Endothelial cell of umbilical vein (primary cell): ENCODE measurements at regions not wholly inside any gene's neighbourhood (a gene's known extent, or its start where the extent isn't known, plus 50 kb on each side); places are given as distances from the start of the nearest gene placed in this dataset.

ENCODE experiments used
- BruUV-seq: library from RNA; stranded (reverse); fragments of 400-500 nt; replicated peaks from 2 replicates; lab custom pipeline; 2021; lab: Mats Ljungman, UMichigan
- CTCF ChIA-PET: fragments of 300-600, 350-600 bp; sonication (Branson Sonifier 250); formaldehyde crosslinking; loops from one replicate; lab custom pipeline; 2021; ENCODE audit warnings: antibody characterized with exemption, inconsistent platforms; lab: Charles Lee
- POLR2A ChIA-PET: fragments of 300-600, 350-600 bp; sonication (Branson Sonifier 250); formaldehyde crosslinking; loops from one replicate; lab custom pipeline; 2021; ENCODE audit warnings: antibody characterized with exemption, inconsistent platforms; lab: Charles Lee
- DNase-seq: peaks from one replicate; pipeline ENCODE4 v3.0.0-alpha.2; 2011; ENCODE audit warnings: low read depth, low spot score
- FAIRE-seq: peaks from 2 replicates; lab custom pipeline; 2011; peaks lifted over from hg19 to GRCh38; lab: Jason Lieb, UNC
- H2AFZ ChIP-seq: 2 replicates; pipeline ENCODE4 v1.6.0; 2012; ENCODE audit warnings: low read depth, low read length, control low read depth, inconsistent platforms
- H3K27ac ChIP-seq: 2 replicates; pipeline ENCODE4 v1.5.1; 2011; ENCODE audit warnings: low read depth, mild to moderate bottlenecking, control low read depth, low read length, moderate library complexity; ENCODE audit not compliant: insufficient read depth
- H3K27me3 ChIP-seq, 2 experiments: 2 replicates each; pipeline versions ENCODE4 v1.6.0 to v1.6.1; 2011; ENCODE audit warnings: low read length in 2 of 2, mixed read lengths in 1 of 2; ENCODE audit not compliant: control insufficient read depth in 2 of 2, insufficient read depth in 2 of 2
- H3K36me3 ChIP-seq, 2 experiments: 2 replicates in 1 of 2; 3 replicates in 1 of 2; pipeline ENCODE4 v1.5.1; 2011; ENCODE audit warnings: low read length in 2 of 2, mild to moderate bottlenecking in 1 of 2, moderate library complexity in 1 of 2; ENCODE audit not compliant: control insufficient read depth in 2 of 2, insufficient read depth in 2 of 2; ENCODE audit errors: extremely low read depth in 1 of 2
- H3K4me1 ChIP-seq: 3 replicates; pipeline ENCODE4 v1.5.1; 2011; ENCODE audit warnings: mild to moderate bottlenecking, low read length; ENCODE audit not compliant: control insufficient read depth, insufficient read depth; ENCODE audit errors: extremely low read depth
- H3K4me2 ChIP-seq: 2 replicates; pipeline ENCODE4 v1.6.1; 2011; ENCODE audit warnings: low read length, control low read depth, mixed read lengths; ENCODE audit not compliant: insufficient read depth
- H3K4me3 ChIP-seq, 3 experiments: fragments of 200-600 bp in 1 of 3; sonication (generic), shearing (Covaris generic) in 1 of 3; replicated peaks in 1 of 3; 2 replicates each; pipeline ENCODE4 v1.5.1; 2011 to 2016; ENCODE audit warnings: control low read depth in 3 of 3, low read length in 3 of 3, mild to moderate bottlenecking in 2 of 3, inconsistent platforms in 1 of 3, low read depth in 1 of 3, moderate library complexity in 1 of 3; ENCODE audit not compliant: insufficient read depth in 1 of 3
- H3K79me2 ChIP-seq: 2 replicates; pipeline ENCODE4 v1.6.0; 2012; ENCODE audit warnings: low read length, inconsistent platforms; ENCODE audit not compliant: control insufficient read depth, insufficient read depth
- H3K9ac ChIP-seq: replicated peaks from 2 replicates; pipeline ENCODE3; 2011; ENCODE audit warnings: low read length, control low read depth; ENCODE audit not compliant: insufficient read depth; ENCODE audit errors: extremely low read depth
- H3K9me1 ChIP-seq: replicated peaks from 3 replicates; pipeline ENCODE4 v1.6.0; 2011; ENCODE audit warnings: mild to moderate bottlenecking, low read length; ENCODE audit not compliant: control insufficient read depth, insufficient read depth; ENCODE audit errors: extremely low read depth
- H3K9me3 ChIP-seq: replicated peaks from 2 replicates; pipeline ENCODE4 v1.5.1; 2012; ENCODE audit warnings: low read length, inconsistent platforms; ENCODE audit not compliant: control insufficient read depth, insufficient read depth
- H4K20me1 ChIP-seq: replicated peaks from 2 replicates; pipeline ENCODE3; 2011; ENCODE audit warnings: mild to moderate bottlenecking, low read length; ENCODE audit not compliant: control insufficient read depth, insufficient read depth; ENCODE audit errors: extremely low read depth
- EZH2 ChIP-seq: IDR thresholded peaks from 2 replicates; pipeline ENCODE4 v1.6.1; 2012; ENCODE audit warnings: borderline replicate concordance, low read depth, mild to moderate bottlenecking, moderate library complexity, low read length, inconsistent platforms; ENCODE audit not compliant: severe bottlenecking
- FOS ChIP-seq: IDR thresholded peaks from 2 replicates; pipeline ENCODE4 v1.6.1; 2011; ENCODE audit warnings: mild to moderate bottlenecking, low read length, moderate library complexity, borderline replicate concordance; ENCODE audit not compliant: insufficient read depth
- GATA2 ChIP-seq: IDR thresholded peaks from 2 replicates; pipeline ENCODE4 v1.7.0; 2011; ENCODE audit warnings: low read depth, mild to moderate bottlenecking, moderate library complexity, mixed read lengths, low read length; ENCODE audit not compliant: insufficient read length, insufficient read depth
- JUN ChIP-seq: IDR thresholded peaks from 2 replicates; pipeline ENCODE4 v1.6.1; 2011; ENCODE audit warnings: borderline replicate concordance, low read depth; ENCODE audit not compliant: insufficient read length, insufficient read depth
- MYC ChIP-seq: IDR thresholded peaks from one replicate; pipeline ENCODE4 v1.6.1; 2011; ENCODE audit warnings: mild to moderate bottlenecking, low read depth, low read length
- POLR2A ChIP-seq: IDR thresholded peaks from 2 replicates; pipeline ENCODE4 v1.6.1; 2012; ENCODE audit warnings: low read depth, mild to moderate bottlenecking, control low read depth, low read length
- POLR2AphosphoS5 ChIP-seq: IDR thresholded peaks from 2 replicates; pipeline ENCODE4 v1.6.1; 2012; ENCODE audit warnings: low read depth, mild to moderate bottlenecking, control low read depth, low read length, moderate library complexity; ENCODE audit not compliant: insufficient read depth
- dilution Hi-C: fragments of 300-500 bp; cut with MboI; formaldehyde crosslinking; loops from one replicate; pipeline ENCODE4 v1.15.0; 2019; ENCODE audit warnings: low sequenced_read_pairs; ENCODE audit not compliant: extremely low pct_ligation_motif_present
- intact Hi-C: fragments of 100-400 bp; cut with micrococcal nuclease; formaldehyde crosslinking; loops from one replicate; pipeline ENCODE4 v1.10.0; 2022
- TF ChIP-seq, protein P1 (sequence below): IDR thresholded peaks from 2 replicates; pipeline ENCODE4 v1.6.1; 2011; ENCODE audit not compliant: insufficient read depth, insufficient read length
- TF ChIP-seq, protein P2 (sequence below), 2 donors: IDR thresholded peaks; 1 replicate in 1 of 2; 2 replicates in 1 of 2; pipeline ENCODE4 v1.5.1; 2011; ENCODE audit warnings: low read length in 2 of 2, mild to moderate bottlenecking in 2 of 2, moderate library complexity in 2 of 2, control low read depth in 1 of 2, inconsistent platforms in 1 of 2, low read depth in 1 of 2; ENCODE audit not compliant: insufficient read depth in 1 of 2; ENCODE audit errors: extremely low read depth in 1 of 2

- intact Hi-C loops (no loop called here), dilution Hi-C loops (no loop called here)
- BruUV-seq, result no TSS peak
- no peaks in the 10 kb centered on the region for H3K9me3 ChIP-seq
- DNase-seq (no peak), FAIRE-seq (no peak)
- H4K20me1 ChIP-seq, result no peaks in the 10 kb centered on the region
- CTCF ChIA-PET, result no interaction called here
- no peaks in the 10 kb centered on the region for H3K36me3 ChIP-seq
- H2AFZ ChIP-seq, result no peak overlapping the region
- no peak overlapping the region for H3K4me3 ChIP-seq
- H3K27me3 ChIP-seq, result no peaks in the 10 kb centered on the region
- POLR2A ChIA-PET, result no interaction called here
- no peak overlapping the region for H3K9ac ChIP-seq
- no peaks in the 10 kb centered on the region for H3K9me1 ChIP-seq
- no peak overlapping the region for H3K27ac ChIP-seq
- no peaks in the 10 kb centered on the region for H3K79me2 ChIP-seq
- TF ChIP-seq POLR2A (no peak), JUN (no peak), MYC (no peak), FOS (no peak), GATA2 (no peak), EZH2 (no peak), POLR2AphosphoS5 (no peak)
- TF ChIP-seq, protein P1, sequence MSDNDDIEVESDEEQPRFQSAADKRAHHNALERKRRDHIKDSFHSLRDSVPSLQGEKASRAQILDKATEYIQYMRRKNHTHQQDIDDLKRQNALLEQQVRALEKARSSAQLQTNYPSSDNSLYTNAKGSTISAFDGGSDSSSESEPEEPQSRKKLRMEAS, result no peak
- TF ChIP-seq, protein P2, sequence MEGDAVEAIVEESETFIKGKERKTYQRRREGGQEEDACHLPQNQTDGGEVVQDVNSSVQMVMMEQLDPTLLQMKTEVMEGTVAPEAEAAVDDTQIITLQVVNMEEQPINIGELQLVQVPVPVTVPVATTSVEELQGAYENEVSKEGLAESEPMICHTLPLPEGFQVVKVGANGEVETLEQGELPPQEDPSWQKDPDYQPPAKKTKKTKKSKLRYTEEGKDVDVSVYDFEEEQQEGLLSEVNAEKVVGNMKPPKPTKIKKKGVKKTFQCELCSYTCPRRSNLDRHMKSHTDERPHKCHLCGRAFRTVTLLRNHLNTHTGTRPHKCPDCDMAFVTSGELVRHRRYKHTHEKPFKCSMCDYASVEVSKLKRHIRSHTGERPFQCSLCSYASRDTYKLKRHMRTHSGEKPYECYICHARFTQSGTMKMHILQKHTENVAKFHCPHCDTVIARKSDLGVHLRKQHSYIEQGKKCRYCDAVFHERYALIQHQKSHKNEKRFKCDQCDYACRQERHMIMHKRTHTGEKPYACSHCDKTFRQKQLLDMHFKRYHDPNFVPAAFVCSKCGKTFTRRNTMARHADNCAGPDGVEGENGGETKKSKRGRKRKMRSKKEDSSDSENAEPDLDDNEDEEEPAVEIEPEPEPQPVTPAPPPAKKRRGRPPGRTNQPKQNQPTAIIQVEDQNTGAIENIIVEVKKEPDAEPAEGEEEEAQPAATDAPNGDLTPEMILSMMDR (IDR thresholded peaks at IDR 0.05; ENCODE audit: extremely low read depth in 1 of 2, insufficient read depth in 1 of 2, low read depth in 1 of 2, low read length in 2 of 2), result no peak
- no peak overlapping the region for H3K4me2 ChIP-seq
- no peaks in the 10 kb centered on the region for H3K4me1 ChIP-seq
These were observed 451.4 kb downstream of the XYLT1 start for GRCh38 chr16:17019366-17019765.
